SK-N-SH (cell line): ENCODE measurements at regions not wholly inside any gene's neighbourhood (a gene's known extent, or its start where the extent isn't known, plus 50 kb on each side); places are given as distances from the start of the nearest gene placed in this dataset.

Experiments
- CTCF ChIA-PET: fragments of 300-600, 350-600 bp; formaldehyde crosslinking; extraction: SDS; loops from one replicate; lab custom pipeline; 2021; lab: Yijun Ruan, JAX
- POLR2A ChIA-PET: fragments of 350-600 bp; sonication (Branson Sonifier 250); formaldehyde crosslinking; extraction: SDS; loops from one replicate; lab custom pipeline; 2020; ENCODE audit warnings: antibody characterized with exemption, inconsistent platforms; lab: Yijun Ruan, JAX
- DNase-seq: peaks from one replicate; pipeline ENCODE4 v3.0.0; 2012
- H2AFZ ChIP-seq: fragments of 200-600 bp; sonication (generic); 2 replicates; pipeline ENCODE4 v1.8.1; 2016; ENCODE audit warnings: antibody characterized with exemption, mild to moderate bottlenecking, low read depth
- H3F3A ChIP-seq: fragments of 200-600 bp; sonication (generic); replicated peaks from 2 replicates; pipeline ENCODE3; 2016; ENCODE audit warnings: antibody characterized with exemption, mild to moderate bottlenecking; ENCODE audit not compliant: insufficient read depth
- H3K27ac ChIP-seq, 2 experiments: fragments of 200-500 bp in 1 of 2; fragments of 200-600 bp in 1 of 2; sonication (Bioruptor generic) in 1 of 2; sonication (generic), shearing (Covaris generic) in 1 of 2; 2 replicates each; pipeline versions ENCODE4 v1.5.1 to v1.6.1; 2014 to 2016; ENCODE audit warnings: low read depth in 2 of 2, inconsistent platforms in 1 of 2, low read length in 1 of 2, mild to moderate bottlenecking in 1 of 2, mixed read lengths in 1 of 2
- H3K27me3 ChIP-seq: fragments of 200-600 bp; sonication (generic), shearing (Covaris generic); 2 replicates; pipeline ENCODE4 v1.6.1; 2016; ENCODE audit warnings: mixed run types; ENCODE audit not compliant: insufficient read depth
- H3K36me3 ChIP-seq, 2 experiments: fragments of 200-500 bp in 1 of 2; fragments of 200-600 bp in 1 of 2; sonication (Bioruptor generic) in 1 of 2; sonication (generic) in 1 of 2; replicated peaks in 1 of 2; 2 replicates each; pipeline versions ENCODE3 to v1.5.1; 2014 to 2016; ENCODE audit warnings: low read length in 1 of 2, mild to moderate bottlenecking in 1 of 2; ENCODE audit not compliant: insufficient read depth in 2 of 2, control insufficient read depth in 1 of 2
- H3K4me1 ChIP-seq, 2 experiments: fragments of 200-500 bp in 1 of 2; fragments of 200-600 bp in 1 of 2; sonication (Bioruptor generic) in 1 of 2; sonication (generic), shearing (Covaris generic) in 1 of 2; 2 replicates each; pipeline versions ENCODE4 v1.5.1 to v1.6.1; 2014 to 2016; ENCODE audit warnings: low read depth in 1 of 2, low read length in 1 of 2, mixed run types in 1 of 2; ENCODE audit not compliant: insufficient read depth in 2 of 2, control insufficient read depth in 1 of 2
- H3K4me2 ChIP-seq: fragments of 200-600 bp; sonication (generic), shearing (Covaris generic); 2 replicates; pipeline ENCODE4 v1.6.1; 2017; ENCODE audit warnings: mixed run types
- H3K4me3 ChIP-seq, 2 experiments: fragments of 200-500 bp in 1 of 2; fragments of 200-600 bp in 1 of 2; sonication (Bioruptor generic) in 1 of 2; sonication (generic), shearing (Covaris generic) in 1 of 2; 2 replicates each; pipeline versions ENCODE4 v1.5.1 to v1.8.1; 2014 to 2016; ENCODE audit warnings: low read depth in 2 of 2, inconsistent platforms in 1 of 2, low read length in 1 of 2, mild to moderate bottlenecking in 1 of 2, mixed read lengths in 1 of 2, moderate library complexity in 1 of 2
- H3K79me2 ChIP-seq: fragments of 200-600 bp; sonication (generic); 2 replicates; pipeline ENCODE4 v1.8.1; 2017; ENCODE audit warnings: mild to moderate bottlenecking; ENCODE audit not compliant: insufficient read depth
- H3K9ac ChIP-seq: fragments of 200-600 bp; sonication (generic); 2 replicates; pipeline ENCODE4 v1.6.1; 2017; ENCODE audit warnings: mixed run types
- H3K9me2 ChIP-seq: fragments of 200-600 bp; sonication (generic); 2 replicates; pipeline ENCODE4 v1.6.1; 2017; ENCODE audit warnings: mixed run types
- H3K9me3 ChIP-seq: fragments of 200-600 bp; sonication (generic); 2 replicates; pipeline ENCODE4 v1.6.1; 2017; ENCODE audit warnings: mixed run types, mild to moderate bottlenecking, moderate library complexity
- H4K20me1 ChIP-seq: fragments of 200-600 bp; sonication (generic); 2 replicates; pipeline ENCODE4 v1.6.1; 2017; ENCODE audit warnings: mild to moderate bottlenecking, mixed run types; ENCODE audit not compliant: insufficient read depth
- CHD2 ChIP-seq: fragments of 150-350 bp; IDR thresholded peaks from 2 replicates; pipeline ENCODE4 v1.6.1; 2018; ENCODE audit warnings: low read length; ENCODE audit not compliant: partially characterized antibody
- CTCF ChIP-seq: fragments of 200-600 bp; sonication (generic); IDR thresholded peaks from 2 replicates; pipeline ENCODE4 v1.6.1; 2017; ENCODE audit warnings: antibody characterized with exemption, mild to moderate bottlenecking, moderate library complexity
- ELF1 ChIP-seq: IDR thresholded peaks from 2 replicates; pipeline ENCODE4 v1.4.0; 2012
- EZH2phosphoT487 ChIP-seq: fragments of 200-600 bp; sonication (generic); IDR thresholded peaks from 2 replicates; pipeline ENCODE4 v1.6.1; 2017; ENCODE audit warnings: low read depth, mixed run types, mild to moderate bottlenecking, antibody characterized with exemption, moderate library complexity, borderline replicate concordance
- FOSL2 ChIP-seq: IDR thresholded peaks from 2 replicates; pipeline ENCODE4 v1.4.0; 2012; ENCODE audit warnings: low read depth, mild to moderate bottlenecking, moderate library complexity, borderline replicate concordance
- FOXJ3 ChIP-seq: sonication (generic); formaldehyde crosslinking; IDR thresholded peaks from 2 replicates; pipeline ENCODE4 v1.5.1; 2020; ENCODE audit warnings: mild to moderate bottlenecking, missing genetic modification reagents
- FOXM1 ChIP-seq: IDR thresholded peaks from 2 replicates; pipeline ENCODE4 v1.4.0; 2012; ENCODE audit warnings: low read depth, mild to moderate bottlenecking
- GABPA ChIP-seq: IDR thresholded peaks from 2 replicates; pipeline ENCODE4 v1.4.0; 2012; ENCODE audit warnings: low read depth, mild to moderate bottlenecking
- GATA2 ChIP-seq: sonication (generic); formaldehyde crosslinking; IDR thresholded peaks from 2 replicates; pipeline ENCODE4 v1.5.0; 2020; ENCODE audit warnings: mild to moderate bottlenecking, missing genetic modification reagents
- JUND ChIP-seq: IDR thresholded peaks from 2 replicates; pipeline ENCODE4 v1.4.0; 2012
- MAX ChIP-seq: IDR thresholded peaks from 2 replicates; pipeline ENCODE4 v1.4.0; 2012; ENCODE audit warnings: low read depth
- MEF2A ChIP-seq: IDR thresholded peaks from 2 replicates; pipeline ENCODE4 v1.4.0; 2012; ENCODE audit warnings: low read depth, borderline replicate concordance
- MXI1 ChIP-seq: IDR thresholded peaks from 2 replicates; pipeline ENCODE4 v1.6.1; 2012; ENCODE audit warnings: mild to moderate bottlenecking, low read depth, low read length, improper control_type of control experiment
- POLR2AphosphoS5 ChIP-seq: IDR thresholded peaks from 2 replicates; pipeline ENCODE4 v1.6.1; 2012; ENCODE audit warnings: low read depth, low read length
- REST ChIP-seq: IDR thresholded peaks from 2 replicates; pipeline ENCODE4 v1.6.1; 2012; ENCODE audit warnings: mild to moderate bottlenecking, low read depth, low read length, moderate library complexity
- SMC3 ChIP-seq: IDR thresholded peaks from 2 replicates; pipeline ENCODE4 v1.6.1; 2012; ENCODE audit warnings: low read depth, low read length, improper control_type of control experiment
- TCF12 ChIP-seq: IDR thresholded peaks from 2 replicates; pipeline ENCODE4 v1.4.0; 2012
- TEAD4 ChIP-seq: IDR thresholded peaks from 2 replicates; pipeline ENCODE4 v1.4.0; 2012; ENCODE audit warnings: mild to moderate bottlenecking, borderline replicate concordance; ENCODE audit not compliant: insufficient read depth
- USF1 ChIP-seq: IDR thresholded peaks from 2 replicates; pipeline ENCODE4 v1.4.0; 2012; ENCODE audit warnings: low read depth, borderline replicate concordance
- USF2 ChIP-seq: fragments of 150-350 bp; IDR thresholded peaks from 2 replicates; pipeline ENCODE4 v1.6.1; 2017; ENCODE audit warnings: antibody characterized with exemption, low read length, low read depth, borderline replicate concordance
- YY1 ChIP-seq: IDR thresholded peaks from 2 replicates; pipeline ENCODE4 v1.4.0; 2012; ENCODE audit warnings: low read depth, mild to moderate bottlenecking
- WGBS: methylation state at CpG from one replicate; pipeline ENCODE4 v1.1.6; 2017; ENCODE audit warnings: low lambda C conversion rate; 5-methylcytosine and 5-hydroxymethylcytosine counted together

GRCh38 chr4:119709418-119709817 lies 80.8 kb upstream of the PDE5A start (continued):
- TF ChIP-seq POLR2AphosphoS5, result no peak
- no peak for TF ChIP-seq MAX
- no peak for TF ChIP-seq TEAD4
- no peak for TF ChIP-seq MEF2A
- TF ChIP-seq SMC3, result no peak
- no peak for TF ChIP-seq YY1
- no peak for TF ChIP-seq MXI1
- TF ChIP-seq REST, result no peak

- WGBS, result 47% methylated on average over 3 of the region's 3 CpGs
- ChIA-PET POLR2A (no interaction called here), CTCF (no interaction called here)
- no peak overlapping the region for H3K9ac ChIP-seq
- no peak for TF ChIP-seq USF1
- no peak for TF ChIP-seq TCF12
- TF ChIP-seq GABPA, result no peak
- no peak for TF ChIP-seq GATA2 (CRISPR knock-in tag)
- H3K4me3 ChIP-seq, result no peak overlapping the region
- H2AFZ ChIP-seq, result no peak overlapping the region
- H3K4me1 ChIP-seq, result no peaks in the 10 kb centered on the region
- no peaks in the 10 kb centered on the region for H3K9me2 ChIP-seq
- H4K20me1 ChIP-seq, result no peaks in the 10 kb centered on the region
- H3K9me3 ChIP-seq, result no peaks in the 10 kb centered on the region
- H3K79me2 ChIP-seq, result no peaks in the 10 kb centered on the region
- H3K27ac ChIP-seq, result no peak overlapping the region
- DNase-seq, result no peak
- no peaks in the 10 kb centered on the region for H3K27me3 ChIP-seq
- H3K4me2 ChIP-seq, result no peak overlapping the region
- H3K36me3 ChIP-seq, result no peaks in the 10 kb centered on the region
- no peaks in the 10 kb centered on the region for H3F3A ChIP-seq
These were observed 78.7 kb upstream of the PDE5A start for GRCh38 chr4:119707336-119707735.

- H3K27ac ChIP-seq, result no peak overlapping the region
These were observed 78.2 kb upstream of the PDE5A start for GRCh38 chr4:119706804-119707203.

More at GRCh38 chr4:119706804-119707203, 78.2 kb upstream of the PDE5A start:
- Histone ChIP-seq H4K20me1 (no peaks in the 10 kb centered on the region), H3F3A (no peaks in the 10 kb centered on the region), H3K4me3 (no peak overlapping the region), H3K36me3 (no peaks in the 10 kb centered on the region), H2AFZ (no peak overlapping the region), H3K9ac (no peak overlapping the region), H3K9me2 (no peaks in the 10 kb centered on the region), H3K27me3 (no peaks in the 10 kb centered on the region), H3K79me2 (no peaks in the 10 kb centered on the region), H3K9me3 (no peaks in the 10 kb centered on the region), H3K4me2 (no peak overlapping the region), H3K4me1 (no peaks in the 10 kb centered on the region)
- ChIA-PET POLR2A (no interaction called here), CTCF (no interaction called here)
- DNase-seq, result no peak
- TF ChIP-seq TEAD4, result no peak
- no peak for TF ChIP-seq JUND
- no peak for TF ChIP-seq USF2
- no peak for TF ChIP-seq ELF1
- TF ChIP-seq FOSL2, result no peak
- no peak for TF ChIP-seq FOXM1
- no peak for TF ChIP-seq GABPA
- no peak for TF ChIP-seq CHD2
- TF ChIP-seq TCF12, result no peak
- TF ChIP-seq FOXJ3 (CRISPR knock-in tag), result no peak
- TF ChIP-seq EZH2phosphoT487, result no peak
- no peak for TF ChIP-seq CTCF
- no peak for TF ChIP-seq POLR2AphosphoS5
